GM12892 (cell line): ENCODE measurements at regions not wholly inside any gene's neighbourhood (a gene's known extent, or its start where the extent isn't known, plus 50 kb on each side); places are given as distances from the start of the nearest gene placed in this dataset.
"Not testable (repeated sequence)": the region's sequence is repeated elsewhere in the genome, so short reads cannot be mapped to it uniquely, and the experiment has no call there.

ENCODE experiments used
- DNase-seq: peaks from one replicate; pipeline ENCODE4 v3.0.0; 2011; ENCODE audit not compliant: insufficient read length
- FAIRE-seq: peaks from 2 replicates; lab custom pipeline; 2011; peaks lifted over from hg19 to GRCh38; lab: Jason Lieb, UNC
- POLR2A ChIP-seq: IDR thresholded peaks from 2 replicates; pipeline ENCODE4 v1.6.1; 2011; ENCODE audit warnings: low read depth, low read length, control low read depth
- POLR2AphosphoS5 ChIP-seq: IDR thresholded peaks from 2 replicates; pipeline ENCODE4 v1.6.1; 2011; ENCODE audit warnings: low read depth, low read length, control low read depth
- TAF1 ChIP-seq: IDR thresholded peaks from 2 replicates; pipeline ENCODE4 v1.6.1; 2011; ENCODE audit warnings: low read depth, mild to moderate bottlenecking, control low read depth, low read length, borderline replicate concordance

- DNase-seq (no peak), FAIRE-seq (no peak)
- TF ChIP-seq POLR2AphosphoS5: no peak
- no peak for TF ChIP-seq POLR2A
- TF ChIP-seq TAF1: no peak
Observed at GRCh38 chr18:73679941-73680712, 467.5 kb downstream of the FBXO15 start.

GRCh38 chr18:73677450-73677849 is 470.2 kb downstream of the FBXO15 start:
- DNase-seq (no peak), FAIRE-seq (no peak)
- TF ChIP-seq POLR2AphosphoS5: no peak
- TF ChIP-seq TAF1: no peak
- TF ChIP-seq POLR2A: no peak

- no peak for DNase-seq
- no peak for FAIRE-seq
- TF ChIP-seq POLR2AphosphoS5 (no peak), TAF1 (no peak)
Observed at GRCh38 chr18:73674125-73674865, 473.3 kb downstream of the FBXO15 start.

- not testable (repeated sequence) for FAIRE-seq, DNase-seq
Observed at GRCh38 chr18:73671480-73671879, 476.2 kb downstream of the FBXO15 start.

GRCh38 chr18:73670524-73670923 is 477.1 kb downstream of the FBXO15 start:
- no peak for FAIRE-seq
- TF ChIP-seq POLR2A: no peak
- no peak for TF ChIP-seq TAF1
- no peak for TF ChIP-seq POLR2AphosphoS5
- peak; percentile 5 for DNase-seq

GRCh38 chr18:73670039-73670438 is 477.6 kb downstream of the FBXO15 start:
- no peak for TF ChIP-seq POLR2A
- TF ChIP-seq TAF1: no peak
- TF ChIP-seq POLR2AphosphoS5: no peak
- FAIRE-seq: no peak
- no peak for DNase-seq

GRCh38 chr18:73669297-73669696 is 478.3 kb downstream of the FBXO15 start:
- TF ChIP-seq POLR2AphosphoS5: no peak
- no peak for TF ChIP-seq POLR2A
- TF ChIP-seq TAF1: no peak
- FAIRE-seq (no peak), DNase-seq (no peak)

- no peak for FAIRE-seq
- DNase-seq: no peak
- TF ChIP-seq POLR2AphosphoS5 (no peak), POLR2A (no peak), TAF1 (no peak)
Observed at GRCh38 chr18:73668051-73668450, 479.6 kb downstream of the FBXO15 start.

- no peak for DNase-seq
- FAIRE-seq: no peak
- TF ChIP-seq POLR2A: no peak
- no peak for TF ChIP-seq POLR2AphosphoS5
- TF ChIP-seq TAF1: no peak
Observed at GRCh38 chr18:73666772-73667171, 480.9 kb downstream of the FBXO15 start.

GRCh38 chr18:73664896-73665295 is 482.7 kb downstream of the FBXO15 start:
- TF ChIP-seq POLR2AphosphoS5 (no peak), POLR2A (no peak), TAF1 (no peak)
- no peak for DNase-seq
- FAIRE-seq: no peak

- DNase-seq (no peak), FAIRE-seq (no peak)
- TF ChIP-seq TAF1 (no peak), POLR2A (no peak), POLR2AphosphoS5 (no peak)
Observed at GRCh38 chr18:73663581-73663980, 484.1 kb downstream of the FBXO15 start.

GRCh38 chr18:73662421-73662820 is 485.2 kb downstream of the FBXO15 start:
- TF ChIP-seq POLR2AphosphoS5: no peak
- TF ChIP-seq POLR2A: no peak
- no peak for TF ChIP-seq TAF1
- FAIRE-seq (no peak), DNase-seq (no peak)
